ENCODE measurements at regions not wholly inside any gene's neighbourhood (a gene's known extent, or its start where the extent isn't known, plus 50 kb on each side); places are given as distances from the start of the nearest gene placed in this dataset.

- no peak overlapping the region for H3K27ac ChIP-seq (ENCODE audit: low read depth in 1 of 2, low read length in 2 of 2)
- no peak for TF ChIP-seq CTCF (IDR thresholded peaks at IDR 0.05; ENCODE audit: low read depth, low read length, missing input control)
- no peak for TF ChIP-seq ATF3 (IDR thresholded peaks at IDR 0.05)
- DNase-seq (ENCODE audit: low spot score) = no peak
- H3K4me1 ChIP-seq (ENCODE audit: control insufficient read depth in 4 of 4, insufficient read depth in 4 of 4, low read length in 3 of 4) = no peaks in the 10 kb centered on the region
- peaks cover 0 to 3% (median 0%) of the 10 kb centered on the region in 4 donors for H3K9me3 ChIP-seq (ENCODE audit: control insufficient read depth in 4 of 4, low read length in 3 of 4)
- 64% methylated on average over 3 of the region's 3 CpGs for WGBS
- H3K36me3 ChIP-seq (ENCODE audit: control insufficient read depth in 4 of 4, insufficient read depth in 3 of 4, low read depth in 1 of 4, low read length in 3 of 4) = no peaks in the 10 kb centered on the region
- H3K9ac ChIP-seq (ENCODE audit: low read depth in 1 of 2, low read length in 2 of 2) = no peak overlapping the region
- H3K27me3 ChIP-seq (ENCODE audit: control insufficient read depth in 4 of 4, insufficient read depth in 4 of 4, low read length in 3 of 4) = no peaks in the 10 kb centered on the region
- H3K4me3 ChIP-seq (ENCODE audit: low read depth in 1 of 3, low read length in 3 of 3) = no peak overlapping the region
These were observed 298.7 kb upstream of the SRRM4 start for GRCh38 chr12:118682656-118683055.

- H3K4me3 ChIP-seq (ENCODE audit: low read depth in 1 of 3, low read length in 3 of 3) = no peak overlapping the region
- no peak for DNase-seq (ENCODE audit: low spot score)
These were observed 295.2 kb upstream of the SRRM4 start for GRCh38 chr12:118685983-118686607.

More at GRCh38 chr12:118685983-118686607, 295.2 kb upstream of the SRRM4 start:
- Histone ChIP-seq H3K27ac (ENCODE audit: low read depth in 1 of 2, low read length in 2 of 2) (no peak overlapping the region), H3K9me3 (ENCODE audit: control insufficient read depth in 4 of 4, low read length in 3 of 4) (peaks cover 0 to 3% (median 0%) of the 10 kb centered on the region in 4 donors), H3K36me3 (ENCODE audit: control insufficient read depth in 4 of 4, insufficient read depth in 3 of 4, low read depth in 1 of 4, low read length in 3 of 4) (no peaks in the 10 kb centered on the region), H3K4me1 (ENCODE audit: control insufficient read depth in 4 of 4, insufficient read depth in 4 of 4, low read length in 3 of 4) (no peaks in the 10 kb centered on the region), H3K27me3 (ENCODE audit: control insufficient read depth in 4 of 4, insufficient read depth in 4 of 4, low read length in 3 of 4) (no peaks in the 10 kb centered on the region), H3K9ac (ENCODE audit: low read depth in 1 of 2, low read length in 2 of 2) (no peak overlapping the region)
- no peak for TF ChIP-seq REST (IDR thresholded peaks at IDR 0.05)
- TF ChIP-seq FOXA2 (IDR thresholded peaks at IDR 0.05) = no peak
- TF ChIP-seq FOXA1 (IDR thresholded peaks at IDR 0.05) = no peak
- no peak for TF ChIP-seq CTCF (IDR thresholded peaks at IDR 0.05; ENCODE audit: low read depth, low read length, missing input control)
- no peak for TF ChIP-seq NR2F2 (IDR thresholded peaks at IDR 0.05)
- no peak for TF ChIP-seq ZBTB33 (IDR thresholded peaks at IDR 0.05)
- no peak for TF ChIP-seq RAD21 (IDR thresholded peaks at IDR 0.05)
- TF ChIP-seq SP1 (IDR thresholded peaks at IDR 0.05) = no peak
- no peak for TF ChIP-seq ATF3 (IDR thresholded peaks at IDR 0.05)
- no peak for TF ChIP-seq RXRA (IDR thresholded peaks at IDR 0.05)
- TF ChIP-seq YY1 (IDR thresholded peaks at IDR 0.05) = no peak
- TF ChIP-seq JUND (IDR thresholded peaks at IDR 0.05) = no peak
- no peak for TF ChIP-seq MAX (IDR thresholded peaks at IDR 0.05)
- no peak for TF ChIP-seq GABPA (IDR thresholded peaks at IDR 0.05 in 1 of 2, conservative IDR thresholded peaks at IDR 0.05 in 1 of 2)
- no peak for TF ChIP-seq EGR1 (IDR thresholded peaks at IDR 0.05; ENCODE audit: low read depth in 2 of 2)
- WGBS = 73% methylated on average over 1 of the region's 1 CpG
